ENCODE measurements at regions not wholly inside any gene's neighbourhood (a gene's known extent, or its start where the extent isn't known, plus 50 kb on each side); places are given as distances from the start of the nearest gene placed in this dataset.

- Mint-ChIP-seq H3K4me1 (peaks cover 25% of the 10 kb centered on the region), H3K36me3 (ENCODE audit: low read depth) (no peaks in the 10 kb centered on the region), H3K27me3 (ENCODE audit: insufficient read depth) (no peaks in the 10 kb centered on the region), H3K27ac (no peak overlapping the region), H3K9me3 (peaks cover 2% of the 10 kb centered on the region), H3K4me3 (no peak overlapping the region)
- Histone ChIP-seq H3K4me1 (ENCODE audit: control insufficient read depth, insufficient read depth, low read length) (no peaks in the 10 kb centered on the region), H3K27me3 (ENCODE audit: control insufficient read depth, insufficient read depth, low read length, poor library complexity, severe bottlenecking) (no peaks in the 10 kb centered on the region), H3K9ac (ENCODE audit: extremely low read depth, low read length, poor library complexity, severe bottlenecking) (no peak overlapping the region), H3K9me3 (ENCODE audit: control insufficient read depth, low read length) (no peaks in the 10 kb centered on the region), H3K27ac (ENCODE audit: low read depth, low read length) (no peak overlapping the region), H3K4me3 (ENCODE audit: low read length) (no peak overlapping the region), H3K36me3 (ENCODE audit: control insufficient read depth, insufficient read depth, low read length) (no peaks in the 10 kb centered on the region)
- no peak for TF ChIP-seq CTCF (conservative IDR thresholded peaks at IDR 0.05)
- WGBS, 2 experiments (ENCODE audit: insufficient coverage in 1 of 2, insufficient read length in 1 of 2): 86 to 88% methylated on average over 2 to 3 of the region's 3 CpGs
- no peak for DNase-seq
Observed at GRCh38 chr12:118682656-118683055, 298.7 kb upstream of the SRRM4 start.

DNA sequence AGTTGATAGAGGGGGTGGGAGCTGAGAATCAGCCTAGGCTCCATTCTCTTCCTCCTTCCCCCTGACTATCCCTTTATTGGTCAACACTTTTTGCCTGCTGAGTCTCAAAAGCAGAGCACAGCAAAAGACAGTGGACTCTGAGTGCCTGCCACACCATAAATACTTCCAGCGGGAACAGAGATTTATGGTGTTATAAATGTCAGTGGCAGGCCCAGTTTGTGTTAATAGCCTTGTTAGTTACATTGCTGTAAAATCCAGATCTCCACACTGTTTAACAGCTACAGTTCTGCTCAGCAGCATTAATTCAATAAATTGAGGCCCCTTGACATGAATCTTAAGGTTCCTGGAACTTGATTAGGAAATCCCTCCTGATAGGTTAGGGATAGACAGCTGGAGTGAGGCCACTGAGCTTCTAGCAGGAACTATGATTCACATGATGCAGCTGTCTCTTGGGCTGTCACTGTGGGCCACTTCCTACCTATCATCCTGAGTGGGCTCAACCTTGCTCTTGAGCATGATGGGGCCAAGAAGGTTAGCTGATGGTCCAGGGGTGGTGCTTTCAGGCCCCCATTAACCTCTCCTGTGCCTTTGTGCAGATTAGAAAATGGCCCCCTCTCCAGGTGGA, 295.2 kb upstream of the SRRM4 start:
- Histone ChIP-seq H3K27ac (ENCODE audit: low read depth, low read length) (no peak overlapping the region), H3K27me3 (ENCODE audit: control insufficient read depth, insufficient read depth, low read length, poor library complexity, severe bottlenecking) (no peaks in the 10 kb centered on the region), H3K4me1 (ENCODE audit: control insufficient read depth, insufficient read depth, low read length) (no peaks in the 10 kb centered on the region), H3K9ac (ENCODE audit: extremely low read depth, low read length, poor library complexity, severe bottlenecking) (no peak overlapping the region), H3K36me3 (ENCODE audit: control insufficient read depth, insufficient read depth, low read length) (no peaks in the 10 kb centered on the region), H3K9me3 (ENCODE audit: control insufficient read depth, low read length) (no peaks in the 10 kb centered on the region), H3K4me3 (ENCODE audit: low read length) (no peak overlapping the region)
- no peaks in the 10 kb centered on the region for H3K36me3 Mint-ChIP-seq (ENCODE audit: low read depth)
- peaks cover 2% of the 10 kb centered on the region for H3K9me3 Mint-ChIP-seq
- H3K4me1 Mint-ChIP-seq: peaks cover 17% of the 10 kb centered on the region
- no peak overlapping the region for H3K27ac Mint-ChIP-seq
- H3K4me3 Mint-ChIP-seq: no peak overlapping the region
- no peak for TF ChIP-seq CTCF (conservative IDR thresholded peaks at IDR 0.05)
- WGBS, 2 experiments (ENCODE audit: insufficient coverage in 1 of 2, insufficient read length in 1 of 2): 79% methylated on average over 1 of the region's 1 CpG; no CpG with 5 or more reads in 1 of the 2 experiments
- H3K27me3 Mint-ChIP-seq (ENCODE audit: insufficient read depth): no peaks in the 10 kb centered on the region
- no peak for DNase-seq

GRCh38 chr12:118689793-118690192, 291.5 kb upstream of the SRRM4 start:
- peak overlapping the region; percentile 64 for H3K27ac ChIP-seq (ENCODE audit: low read depth, low read length)
- peaks cover 4% of the 10 kb centered on the region for H3K27me3 Mint-ChIP-seq (ENCODE audit: insufficient read depth)
- no peak overlapping the region for H3K4me3 ChIP-seq (ENCODE audit: low read length)
- H3K4me1 ChIP-seq (ENCODE audit: control insufficient read depth, insufficient read depth, low read length): no peaks in the 10 kb centered on the region
- no peaks in the 10 kb centered on the region for H3K36me3 ChIP-seq (ENCODE audit: control insufficient read depth, insufficient read depth, low read length)
- no peaks in the 10 kb centered on the region for H3K4me1 Mint-ChIP-seq
- TF ChIP-seq CTCF (conservative IDR thresholded peaks at IDR 0.05): no peak
- H3K4me3 Mint-ChIP-seq: no peak overlapping the region
- H3K9me3 ChIP-seq (ENCODE audit: control insufficient read depth, low read length): no peaks in the 10 kb centered on the region
- no peak overlapping the region for H3K27ac Mint-ChIP-seq
- no peak overlapping the region for H3K9ac ChIP-seq (ENCODE audit: extremely low read depth, low read length, poor library complexity, severe bottlenecking)
- no peaks in the 10 kb centered on the region for H3K27me3 ChIP-seq (ENCODE audit: control insufficient read depth, insufficient read depth, low read length, poor library complexity, severe bottlenecking)
- no peak for DNase-seq
- WGBS, 2 experiments (ENCODE audit: insufficient coverage in 1 of 2, insufficient read length in 1 of 2): 40 to 67% methylated on average over 2 to 3 of the region's 3 CpGs
- no peaks in the 10 kb centered on the region for H3K9me3 Mint-ChIP-seq
- no peaks in the 10 kb centered on the region for H3K36me3 Mint-ChIP-seq (ENCODE audit: low read depth)
